ENCODE measurements at regions not wholly inside any gene's neighbourhood (a gene's known extent, or its start where the extent isn't known, plus 50 kb on each side); places are given as distances from the start of the nearest gene placed in this dataset.

GRCh38 chr2:71974846-71975245 is 172.8 kb downstream of the CYP26B1 start:
- TF ChIP-seq CTCF (IDR thresholded peaks at IDR 0.05; ENCODE audit: poor library complexity), result no peak
- TF ChIP-seq EZH2 (IDR thresholded peaks at IDR 0.05; ENCODE audit: borderline replicate concordance), result no peak
- TF ChIP-seq EZH2phosphoT487 (IDR thresholded peaks at IDR 0.05; ENCODE audit: low read depth, severe bottlenecking, unreplicated experiment), result no peak

All from hepatocyte (in vitro differentiated cells).